MM.1S (cell line): ENCODE measurements at regions not wholly inside any gene's neighbourhood (a gene's known extent, or its start where the extent isn't known, plus 50 kb on each side); places are given as distances from the start of the nearest gene placed in this dataset.

Experiments used
- CTCF ChIP-seq: fragments of 300-600 bp; sonication (generic); IDR thresholded peaks from 2 replicates; pipeline ENCODE4 v1.5.1; 2016; ENCODE audit warnings: antibody characterized with exemption, low read length, mixed read lengths
- EZH2 ChIP-seq: fragments of 300-600 bp; sonication (generic); optimal IDR thresholded peaks from 2 replicates; pipeline ENCODE3; 2017; ENCODE audit warnings: low read depth, mild to moderate bottlenecking, antibody characterized with exemption, low read length, mixed read lengths

- TF ChIP-seq CTCF (no peak), EZH2 (no peak)
Observed at GRCh38 chr2:138212434-138212833, 248.2 kb downstream of the HNMT start.
